HEK293T (cell line): ENCODE measurements at regions not wholly inside any gene's neighbourhood (a gene's known extent, or its start where the extent isn't known, plus 50 kb on each side); places are given as distances from the start of the nearest gene placed in this dataset.

Experiments
- CTCF ChIA-PET: fragments of 350-600 bp; formaldehyde crosslinking; extraction: SDS; loops from one replicate; lab custom pipeline; 2021; ENCODE audit warnings: antibody characterized with exemption, inconsistent platforms; lab: Yijun Ruan, JAX
- POLR2A ChIA-PET: fragments of 350-600 bp; formaldehyde crosslinking; extraction: SDS; loops from one replicate; lab custom pipeline; 2020; ENCODE audit warnings: antibody characterized with exemption, inconsistent platforms; lab: Yijun Ruan, JAX
- DNase-seq: peaks from one replicate; pipeline ENCODE4 v3.0.0; 2012; ENCODE audit warnings: mixed read lengths; ENCODE audit errors: extremely low spot score
- ARNT ChIP-seq: fragments of 450-650 bp; IDR thresholded peaks from 2 replicates; pipeline ENCODE4 v1.6.1; 2017; ENCODE audit warnings: mild to moderate bottlenecking
- BHLHE40 ChIP-seq: fragments of 450-650 bp; IDR thresholded peaks from 2 replicates; pipeline ENCODE4 v1.6.1; 2016; ENCODE audit warnings: mild to moderate bottlenecking, moderate library complexity, borderline replicate concordance
- CTBP1 ChIP-seq: fragments of 450-650 bp; IDR thresholded peaks from 2 replicates; pipeline ENCODE4 v1.6.1; 2016; ENCODE audit warnings: borderline replicate concordance
- ELF4 ChIP-seq: fragments of 450-650 bp; IDR thresholded peaks from 2 replicates; pipeline ENCODE4 v1.6.1; 2017; ENCODE audit warnings: antibody characterized with exemption
- FOXA1 ChIP-seq: fragments of 450-650 bp; IDR thresholded peaks from 2 replicates; pipeline ENCODE4 v1.6.1; 2016; ENCODE audit warnings: mild to moderate bottlenecking
- FOXK2 ChIP-seq: fragments of 450-650 bp; IDR thresholded peaks from 2 replicates; pipeline ENCODE4 v1.6.1; 2016; ENCODE audit warnings: mild to moderate bottlenecking
- FOXM1 ChIP-seq: fragments of 450-650 bp; IDR thresholded peaks from 2 replicates; pipeline ENCODE4 v1.6.1; 2017; ENCODE audit warnings: mild to moderate bottlenecking, borderline replicate concordance
- HDGF ChIP-seq: fragments of 450-650 bp; IDR thresholded peaks from 2 replicates; pipeline ENCODE4 v1.6.1; 2017; ENCODE audit warnings: antibody characterized with exemption, borderline replicate concordance
- L3MBTL2 ChIP-seq: fragments of 450-650 bp; conservative IDR thresholded peaks from 2 replicates; pipeline ENCODE4 v1.6.1; 2016; ENCODE audit warnings: mild to moderate bottlenecking
- LEF1 ChIP-seq: fragments of 450-650 bp; IDR thresholded peaks from 2 replicates; pipeline ENCODE4 v1.6.1; 2017; ENCODE audit warnings: mild to moderate bottlenecking, borderline replicate concordance
- NFRKB ChIP-seq: fragments of 450-650 bp; IDR thresholded peaks from 2 replicates; pipeline ENCODE4 v1.6.1; 2016; ENCODE audit warnings: mild to moderate bottlenecking, moderate library complexity
- SP1 ChIP-seq: fragments of 450-650 bp; IDR thresholded peaks from 2 replicates; pipeline ENCODE4 v1.6.1; 2017
- SUZ12 ChIP-seq: fragments of 450-650 bp; IDR thresholded peaks from 2 replicates; pipeline ENCODE4 v1.6.1; 2016; ENCODE audit warnings: mild to moderate bottlenecking
- TARDBP ChIP-seq: fragments of 450-650 bp; IDR thresholded peaks from 2 replicates; pipeline ENCODE4 v1.6.1; 2016
- ZNF384 ChIP-seq: fragments of 450-650 bp; IDR thresholded peaks from 2 replicates; pipeline ENCODE4 v1.6.1; 2016
- TF ChIP-seq, protein P1 (sequence below): fragments of 450-650 bp; IDR thresholded peaks from 2 replicates; pipeline ENCODE4 v1.6.1; 2016

- DNase-seq: no peak
- ChIA-PET CTCF (interaction anchor here (0.6 kb wide), 1 partner anchor 47 kb away, joined by 3 read pairs; no protein-coding TSS in a partner anchor), POLR2A (no interaction called here)
- TF ChIP-seq FOXA1 (no peak), ARNT (no peak), SUZ12 (no peak), ZNF384 (no peak), FOXK2 (no peak), NFRKB (no peak), CTBP1 (no peak), HDGF (no peak), ELF4 (no peak), TARDBP (no peak), SP1 (no peak), LEF1 (no peak), BHLHE40 (no peak), L3MBTL2 (no peak), FOXM1 (no peak)
- TF ChIP-seq, protein P1, sequence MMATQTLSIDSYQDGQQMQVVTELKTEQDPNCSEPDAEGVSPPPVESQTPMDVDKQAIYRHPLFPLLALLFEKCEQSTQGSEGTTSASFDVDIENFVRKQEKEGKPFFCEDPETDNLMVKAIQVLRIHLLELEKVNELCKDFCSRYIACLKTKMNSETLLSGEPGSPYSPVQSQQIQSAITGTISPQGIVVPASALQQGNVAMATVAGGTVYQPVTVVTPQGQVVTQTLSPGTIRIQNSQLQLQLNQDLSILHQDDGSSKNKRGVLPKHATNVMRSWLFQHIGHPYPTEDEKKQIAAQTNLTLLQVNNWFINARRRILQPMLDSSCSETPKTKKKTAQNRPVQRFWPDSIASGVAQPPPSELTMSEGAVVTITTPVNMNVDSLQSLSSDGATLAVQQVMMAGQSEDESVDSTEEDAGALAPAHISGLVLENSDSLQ: no peak
These were observed 451.2 kb downstream of the RAB28 start for GRCh38 chr4:13032936-13033335.

- ChIA-PET POLR2A (no interaction called here), CTCF (no interaction called here)
- no peak for DNase-seq
- TF ChIP-seq FOXK2 (no peak), FOXM1 (no peak), BHLHE40 (no peak), ELF4 (no peak), ARNT (no peak), ZNF384 (no peak), HDGF (no peak), SP1 (no peak), LEF1 (no peak), L3MBTL2 (no peak), CTBP1 (no peak), NFRKB (no peak)
These were observed 459.7 kb downstream of the RAB28 start for GRCh38 chr4:13024147-13025105.

DNA sequence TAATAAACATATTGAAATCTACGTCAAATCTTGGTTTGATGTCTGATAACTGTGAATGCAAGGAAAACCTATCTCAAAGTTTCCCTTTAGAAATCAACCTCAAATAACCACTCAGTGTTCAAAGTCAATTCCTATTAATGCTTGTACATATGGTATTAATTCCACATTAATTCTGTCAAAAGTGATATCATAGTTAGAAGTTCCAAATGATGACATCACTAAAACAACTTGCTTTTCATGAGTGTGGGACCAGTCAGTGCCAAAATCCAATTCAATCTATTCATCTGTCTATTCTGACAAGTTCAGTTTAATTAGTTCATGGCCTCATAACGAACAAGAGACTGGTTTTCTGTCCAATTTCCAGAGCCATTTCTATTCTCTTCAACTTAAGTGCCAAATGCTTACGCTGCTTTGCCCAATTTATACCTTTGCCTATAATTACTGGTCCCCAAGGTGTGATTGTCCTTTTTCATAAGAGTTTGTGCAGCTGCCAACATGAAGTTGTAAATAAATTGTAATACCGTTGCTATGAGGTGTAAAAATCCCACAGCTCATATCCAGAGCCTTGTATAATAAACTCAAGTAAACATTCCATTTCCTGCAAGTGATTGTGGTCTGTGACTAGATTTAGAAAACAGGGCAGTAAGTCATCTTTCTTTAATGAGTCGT lies 476.2 kb downstream of the RAB28 start:
- no peak for DNase-seq
- TF ChIP-seq ARNT (no peak), FOXM1 (no peak), HDGF (no peak), SP1 (no peak), L3MBTL2 (no peak), FOXA1 (no peak), BHLHE40 (no peak), FOXK2 (no peak), TARDBP (no peak), LEF1 (no peak), ZNF384 (no peak), ELF4 (no peak), CTBP1 (no peak), SUZ12 (no peak), NFRKB (no peak)
- TF ChIP-seq, protein P1: no peak
- ChIA-PET CTCF (no interaction called here), POLR2A (no interaction called here)

GRCh38 chr4:12993923-12994322 lies 490.2 kb downstream of the RAB28 start:
- DNase-seq: no peak
- ChIA-PET CTCF (no interaction called here), POLR2A (no interaction called here)
- TF ChIP-seq HDGF (no peak), FOXK2 (no peak), SUZ12 (no peak), ARNT (no peak), NFRKB (no peak), FOXA1 (no peak), BHLHE40 (no peak), L3MBTL2 (no peak), TARDBP (no peak), ELF4 (no peak)

DNA sequence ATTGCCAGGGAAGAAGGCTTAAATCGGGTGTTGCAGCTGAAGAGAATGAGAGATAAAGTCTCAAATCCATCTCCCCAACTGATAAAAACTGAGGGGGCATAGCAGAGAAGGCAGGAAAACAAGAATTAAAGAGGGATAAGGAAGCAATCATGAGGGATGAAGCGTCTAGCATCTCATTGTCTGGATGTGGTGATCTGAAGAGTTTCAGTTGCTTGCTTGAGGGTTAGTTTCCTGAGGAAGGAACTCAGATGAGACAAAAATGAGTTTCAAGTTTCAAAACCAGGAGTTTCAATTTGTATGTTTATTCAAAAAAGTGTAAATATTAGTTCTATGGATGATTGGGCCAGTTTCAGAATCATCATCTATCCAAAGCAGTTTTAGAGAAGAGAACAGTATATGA lies 496.9 kb downstream of the RAB28 start:
- ChIA-PET CTCF (no interaction called here), POLR2A (no interaction called here)
- DNase-seq: no peak
- TF ChIP-seq LEF1 (no peak), FOXK2 (no peak), SUZ12 (no peak), ARNT (no peak), ELF4 (no peak), FOXA1 (no peak), BHLHE40 (no peak), FOXM1 (no peak), L3MBTL2 (no peak), NFRKB (no peak), CTBP1 (no peak), SP1 (no peak), TARDBP (no peak), HDGF (no peak), ZNF384 (no peak)
- TF ChIP-seq, protein P1: no peak
